Neural crest cell (in vitro differentiated cells): ENCODE measurements at regions not wholly inside any gene's neighbourhood (a gene's known extent, or its start where the extent isn't known, plus 50 kb on each side); places are given as distances from the start of the nearest gene placed in this dataset.

Source experiments
- DNase-seq: peaks from one replicate; pipeline ENCODE4 v3.0.0; 2021; ENCODE audit warnings: low read depth, mixed read lengths, low spot score
- H3K27ac Mint-ChIP-seq: one replicate; pipeline ENCODE4 v1.8.0; 2021; ENCODE audit warnings: mild to moderate bottlenecking, mixed read lengths; ENCODE audit not compliant: unreplicated experiment
- H3K27me3 Mint-ChIP-seq: 2 replicates; pipeline ENCODE4 v1.8.0; 2021; ENCODE audit warnings: low read depth, mild to moderate bottlenecking, mixed read lengths
- H3K36me3 Mint-ChIP-seq: 2 replicates; pipeline ENCODE4 v1.8.0; 2021; ENCODE audit warnings: low read depth, mild to moderate bottlenecking, mixed read lengths
- H3K4me1 Mint-ChIP-seq: 2 replicates; pipeline ENCODE4 v1.8.0; 2021; ENCODE audit warnings: mixed read lengths
- H3K4me3 Mint-ChIP-seq: one replicate; pipeline ENCODE4 v1.8.0; 2021; ENCODE audit warnings: mild to moderate bottlenecking, mixed read lengths
- H3K9me3 Mint-ChIP-seq: 2 replicates; pipeline ENCODE4 v1.8.0; 2021; ENCODE audit warnings: mixed read lengths
- CTCF ChIP-seq: fragments of 200-600 bp; sonication (generic); conservative IDR thresholded peaks from 2 replicates; pipeline ENCODE4 v1.5.0; 2021; ENCODE audit warnings: antibody characterized with exemption, mild to moderate bottlenecking

- H3K4me1 Mint-ChIP-seq, result peaks cover 5% of the 10 kb centered on the region
- H3K9me3 Mint-ChIP-seq, result no peaks in the 10 kb centered on the region
- no peak for TF ChIP-seq CTCF
- no peak overlapping the region for H3K4me3 Mint-ChIP-seq
- no peak overlapping the region for H3K27ac Mint-ChIP-seq
- no peaks in the 10 kb centered on the region for H3K36me3 Mint-ChIP-seq
- no peak for DNase-seq
- H3K27me3 Mint-ChIP-seq, result no peaks in the 10 kb centered on the region
Observed at GRCh38 chr20:58102744-58103516, 125.5 kb downstream of the ANKRD60 start.

GRCh38 chr20:58102261-58102660 lies 126.2 kb downstream of the ANKRD60 start:
- DNase-seq, result no peak
- Mint-ChIP-seq H3K4me1 (peaks cover 5% of the 10 kb centered on the region), H3K9me3 (no peaks in the 10 kb centered on the region), H3K27me3 (peaks cover 2% of the 10 kb centered on the region), H3K4me3 (no peak overlapping the region), H3K36me3 (no peaks in the 10 kb centered on the region), H3K27ac (no peak overlapping the region)
- TF ChIP-seq CTCF, result no peak

GRCh38 chr20:58100731-58101356 lies 127.6 kb downstream of the ANKRD60 start:
- Mint-ChIP-seq H3K9me3 (no peaks in the 10 kb centered on the region), H3K4me3 (no peak overlapping the region), H3K27ac (no peak overlapping the region), H3K27me3 (peaks cover 2% of the 10 kb centered on the region), H3K4me1 (peaks cover 5% of the 10 kb centered on the region), H3K36me3 (no peaks in the 10 kb centered on the region)
- no peak for TF ChIP-seq CTCF
- DNase-seq, result no peak

- Mint-ChIP-seq H3K9me3 (no peaks in the 10 kb centered on the region), H3K4me1 (peaks cover 5% of the 10 kb centered on the region), H3K4me3 (no peak overlapping the region), H3K27ac (no peak overlapping the region), H3K36me3 (no peaks in the 10 kb centered on the region), H3K27me3 (peaks cover 2% of the 10 kb centered on the region)
- DNase-seq, result no peak
- TF ChIP-seq CTCF, result no peak
Observed at GRCh38 chr20:58099956-58100730, 128.3 kb downstream of the ANKRD60 start.

GRCh38 chr20:58099291-58099935 lies 129.0 kb downstream of the ANKRD60 start:
- Mint-ChIP-seq H3K4me3 (no peak overlapping the region), H3K9me3 (no peaks in the 10 kb centered on the region), H3K4me1 (peaks cover 5% of the 10 kb centered on the region), H3K27me3 (peaks cover 2% of the 10 kb centered on the region), H3K36me3 (no peaks in the 10 kb centered on the region), H3K27ac (no peak overlapping the region)
- no peak for DNase-seq
- no peak for TF ChIP-seq CTCF
